Activated CD4-positive, CD25-positive, alpha-beta regulatory T cell treated with anti-CD3 and anti-CD28 coated beads, Interleukin-2, amount 50 U/mL, for 72 hours (primary cell): ENCODE measurements at regions not wholly inside any gene's neighbourhood (a gene's known extent, or its start where the extent isn't known, plus 50 kb on each side); places are given as distances from the start of the nearest gene placed in this dataset.

Source experiments
- DNase-seq: peaks from one replicate; pipeline ENCODE4 v3.0.0; 2021

GRCh38 chr1:38277646-38278045 is 231.1 kb upstream of the POU3F1 start:
- no peak for DNase-seq

- no peak for DNase-seq
Measured at GRCh38 chr1:38275960-38276359, 229.4 kb upstream of the POU3F1 start.

- DNase-seq, result no peak
Measured at GRCh38 chr1:38274974-38275373, 228.4 kb upstream of the POU3F1 start.

DNA sequence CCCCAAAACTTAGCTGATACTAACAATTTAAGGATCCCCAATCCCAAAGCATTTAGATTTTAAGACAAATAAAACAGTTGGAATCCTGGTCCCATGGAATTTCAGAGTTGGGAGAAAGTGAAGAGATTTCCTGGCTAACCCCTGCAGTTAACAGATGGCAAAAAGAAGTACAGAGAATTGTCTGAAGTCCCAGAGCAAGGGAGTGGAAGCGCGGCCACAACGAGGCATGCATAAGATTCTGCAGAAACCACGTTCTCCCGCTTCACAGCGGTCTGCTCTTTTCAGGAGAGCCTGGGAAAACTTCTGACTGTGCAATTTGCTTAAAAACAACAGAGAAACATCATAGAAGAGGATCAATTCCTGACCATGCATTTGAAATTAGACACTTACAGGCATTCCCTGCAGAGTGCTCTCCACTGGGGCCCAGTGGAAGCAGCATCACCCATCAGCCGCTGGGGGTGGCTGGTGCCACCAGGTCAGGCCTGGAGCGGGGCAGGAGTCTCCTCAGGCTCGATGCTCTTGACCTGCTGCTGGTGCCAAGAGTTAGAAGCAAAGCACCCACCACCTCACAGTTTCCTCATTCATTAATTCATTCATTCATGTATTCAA is 226.7 kb upstream of the POU3F1 start:
- no peak for DNase-seq

- DNase-seq, result no peak
Measured at GRCh38 chr1:38272515-38272914, 225.9 kb upstream of the POU3F1 start.

DNA sequence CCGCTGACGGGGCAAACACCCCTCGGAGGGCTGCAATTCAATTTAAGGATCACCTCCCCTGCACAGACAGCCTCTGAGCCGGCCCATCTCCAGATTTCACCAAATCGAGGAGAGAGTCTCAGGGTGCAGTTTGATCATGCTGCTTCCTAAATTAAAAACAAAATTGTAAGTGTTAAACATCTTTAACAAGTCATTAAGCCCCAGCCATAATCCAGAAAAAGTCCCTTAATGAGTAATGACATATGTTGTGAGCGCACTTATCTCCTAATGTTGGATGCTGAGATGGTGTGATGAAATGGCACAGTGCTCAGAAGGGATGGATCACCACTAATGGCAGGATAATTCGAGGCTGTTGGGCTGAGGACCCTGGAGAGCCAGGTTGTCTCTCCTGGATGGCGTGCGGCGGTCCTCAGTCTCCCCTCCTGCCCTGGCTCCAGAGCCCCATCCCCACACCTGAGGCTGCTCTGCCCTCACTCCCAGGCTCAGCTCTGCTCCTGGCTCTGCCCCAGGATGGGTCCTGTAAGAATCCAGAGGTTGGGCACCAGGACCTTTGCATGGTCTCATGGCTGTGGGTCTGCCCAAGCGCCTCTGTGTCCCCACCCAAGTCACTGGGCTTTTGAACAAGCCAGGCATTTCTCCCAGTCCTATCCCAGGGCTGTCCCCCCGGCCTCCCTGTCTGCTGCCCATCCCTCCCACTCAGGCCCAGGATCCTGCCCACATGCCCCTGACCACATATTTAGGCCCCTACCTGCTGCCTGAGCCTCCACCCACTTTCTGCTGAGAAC is 224.4 kb upstream of the POU3F1 start:
- DNase-seq, result no peak

DNA sequence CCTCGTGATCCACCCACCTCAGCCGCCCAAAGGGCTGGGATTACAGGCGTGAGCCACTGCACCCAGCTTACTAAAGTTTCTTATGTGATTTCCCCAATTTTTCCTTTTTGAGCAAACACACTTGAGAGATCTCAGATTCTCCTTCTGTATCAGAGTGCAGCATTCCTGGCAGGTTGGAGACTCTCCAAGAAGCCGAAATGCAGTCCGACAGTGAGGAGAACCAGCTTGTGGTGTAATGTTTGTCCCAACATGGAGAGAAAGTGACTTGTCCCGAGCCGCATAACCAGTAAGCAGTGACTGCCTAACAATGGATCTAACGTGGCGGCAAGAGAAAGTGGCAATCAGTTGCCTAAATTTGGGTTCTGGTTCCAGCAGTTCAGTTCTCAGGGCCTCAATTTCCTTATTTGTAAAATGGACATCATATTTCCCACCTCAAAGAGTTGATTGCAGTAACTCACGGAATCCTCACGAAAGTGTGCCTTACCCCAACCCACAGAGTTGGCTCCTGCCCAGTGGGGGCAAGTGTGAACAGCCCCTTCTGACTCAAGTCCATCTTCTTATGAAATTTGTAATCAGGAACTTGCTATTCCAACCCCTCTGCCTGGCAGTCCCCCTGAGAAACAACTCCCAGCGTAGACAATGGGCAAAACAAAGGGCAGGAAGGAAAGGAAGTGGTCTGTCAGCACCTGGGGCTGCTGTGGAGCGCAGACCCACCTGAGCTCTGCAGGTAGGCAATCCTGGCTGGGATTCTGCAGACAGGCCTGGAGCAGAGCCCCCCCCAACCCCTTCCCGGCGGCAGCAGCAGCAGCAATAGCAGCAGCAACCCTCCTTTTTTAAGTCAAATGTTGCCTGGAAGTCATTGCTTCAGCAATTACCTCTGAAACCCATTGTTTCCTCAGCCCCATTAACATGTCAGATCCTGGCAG is 223.6 kb upstream of the POU3F1 start:
- no peak for DNase-seq

- no peak for DNase-seq
Measured at GRCh38 chr1:38268226-38268625, 221.6 kb upstream of the POU3F1 start.

DNA sequence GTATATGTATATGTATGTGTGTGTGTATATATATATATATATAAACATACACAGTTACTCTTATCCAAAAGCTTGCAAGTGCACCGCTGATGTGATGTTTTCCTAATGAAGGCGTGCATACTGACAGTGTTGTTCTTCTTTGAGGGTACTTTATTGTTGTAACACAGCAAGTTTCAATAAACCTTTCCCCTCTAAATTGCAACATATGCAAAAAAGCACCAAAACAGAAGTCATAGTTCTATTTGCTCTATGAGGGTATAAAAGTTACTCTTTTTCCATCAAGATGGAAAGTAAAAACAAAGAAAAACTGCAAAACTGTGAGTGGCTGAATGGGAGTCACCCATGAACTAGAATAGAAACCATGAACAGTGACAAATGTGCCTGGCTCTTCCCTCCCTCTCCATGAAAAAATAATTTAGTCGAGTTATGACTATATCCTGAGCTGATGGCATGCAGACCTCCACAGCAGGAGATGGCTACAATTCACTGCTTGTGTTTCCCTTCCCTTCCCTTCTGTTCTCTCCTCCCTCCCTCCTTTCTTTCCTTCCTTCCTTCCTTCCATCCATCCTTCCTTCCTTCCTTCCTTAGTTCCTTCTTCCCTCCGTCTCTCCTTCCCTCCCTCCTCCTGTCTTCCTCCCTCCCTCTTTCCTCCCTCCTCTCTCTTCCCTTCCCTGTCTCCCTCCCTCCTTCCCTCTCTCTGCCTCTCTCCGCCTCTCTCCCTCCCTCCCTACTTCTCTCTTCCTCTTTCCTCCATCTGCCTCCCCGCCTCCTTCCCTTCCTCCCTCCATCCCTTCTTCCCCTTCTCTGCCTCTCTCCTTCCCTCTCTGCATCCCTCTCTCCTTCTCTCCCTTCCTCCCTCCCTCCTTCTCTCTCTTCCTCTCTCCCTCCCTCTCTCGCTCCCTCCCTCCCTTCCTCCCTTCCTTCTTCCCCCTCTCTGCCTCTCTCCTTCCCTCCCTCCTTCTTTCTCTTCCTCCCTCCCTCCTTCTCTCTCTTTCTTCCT is 220.7 kb upstream of the POU3F1 start:
- no peak for DNase-seq

- DNase-seq, result no peak
Measured at GRCh38 chr1:38266197-38266520, 219.6 kb upstream of the POU3F1 start.

DNA sequence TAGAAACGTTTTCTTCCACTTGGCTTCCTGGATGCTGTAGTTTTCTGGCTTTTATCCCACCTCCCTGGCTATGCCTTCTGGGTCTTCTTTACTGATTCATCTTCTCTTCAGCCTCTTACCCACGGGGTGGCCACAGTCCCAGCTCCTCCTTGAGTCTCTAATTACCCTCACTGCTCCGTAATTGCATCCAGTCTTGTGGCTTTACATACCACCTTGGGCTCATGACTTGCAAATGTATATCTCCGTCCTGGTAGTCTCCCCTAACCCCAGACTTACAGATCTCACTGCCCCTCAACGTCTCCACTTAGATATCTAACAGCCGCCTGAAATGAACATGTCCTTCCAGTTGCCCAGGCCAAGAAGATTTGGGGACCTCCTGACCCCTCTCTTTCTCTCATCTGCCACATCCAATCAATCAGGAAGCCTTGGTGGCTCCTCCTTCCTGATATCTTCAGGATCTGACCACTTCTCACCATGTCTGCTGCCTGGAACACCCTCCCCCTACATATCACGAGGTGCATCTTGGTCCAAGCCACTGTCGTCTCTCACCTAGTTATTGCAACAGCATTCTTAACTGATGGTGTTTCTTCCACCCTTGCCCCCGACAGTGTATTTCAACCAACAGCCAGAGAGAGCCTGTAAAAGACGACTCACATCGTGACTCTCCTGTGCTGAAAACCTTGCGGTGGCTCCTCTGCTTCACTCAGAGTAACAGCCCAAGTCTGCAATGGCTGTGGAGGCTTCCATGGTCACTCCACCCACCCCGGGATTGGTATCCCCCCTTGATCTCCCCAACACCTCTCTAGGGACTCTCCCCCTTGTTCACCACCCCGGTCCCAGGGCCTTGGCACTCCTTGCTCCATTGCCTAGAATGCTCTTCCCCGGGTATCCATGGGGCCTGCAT is 219.0 kb upstream of the POU3F1 start:
- DNase-seq, result no peak

DNA sequence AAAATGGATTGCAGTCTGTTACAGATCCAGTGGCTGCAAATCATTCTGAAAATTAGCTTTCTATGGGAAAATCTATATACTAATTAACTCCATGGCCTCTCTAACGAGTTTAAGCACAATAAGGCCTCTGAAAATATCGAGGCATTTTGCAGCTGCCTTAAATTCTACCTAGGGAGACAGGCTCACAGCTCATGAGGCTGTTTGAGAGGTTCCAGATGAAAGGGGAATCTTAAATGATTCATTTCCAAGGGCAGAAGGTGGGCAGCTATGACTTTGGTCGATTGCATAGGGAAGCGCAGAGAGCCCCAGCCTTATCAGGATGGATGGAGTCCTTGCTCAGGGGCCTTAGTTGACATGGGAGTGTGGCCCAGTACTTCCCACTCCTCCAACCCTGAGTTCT is 216.8 kb upstream of the POU3F1 start:
- no peak for DNase-seq

DNA sequence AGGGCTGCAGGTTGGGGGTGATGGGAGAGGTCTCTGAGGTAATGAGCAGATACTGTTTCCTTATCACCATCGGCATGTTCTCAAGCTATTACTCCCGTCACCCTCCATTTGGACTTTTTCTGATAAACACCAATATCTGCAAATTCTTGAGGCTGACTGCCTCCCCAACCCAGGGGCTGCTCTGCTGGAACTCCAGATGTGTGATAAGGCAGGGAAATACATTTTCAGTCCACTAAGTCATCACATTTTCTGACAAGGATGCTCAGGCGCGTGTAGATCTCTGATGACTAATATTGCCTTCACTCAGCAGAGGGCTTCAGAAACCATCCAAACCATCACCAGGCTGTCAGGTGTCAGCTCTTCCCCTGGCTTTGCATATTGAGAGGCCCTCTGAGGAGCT is 215.0 kb upstream of the POU3F1 start:
- no peak for DNase-seq

DNA sequence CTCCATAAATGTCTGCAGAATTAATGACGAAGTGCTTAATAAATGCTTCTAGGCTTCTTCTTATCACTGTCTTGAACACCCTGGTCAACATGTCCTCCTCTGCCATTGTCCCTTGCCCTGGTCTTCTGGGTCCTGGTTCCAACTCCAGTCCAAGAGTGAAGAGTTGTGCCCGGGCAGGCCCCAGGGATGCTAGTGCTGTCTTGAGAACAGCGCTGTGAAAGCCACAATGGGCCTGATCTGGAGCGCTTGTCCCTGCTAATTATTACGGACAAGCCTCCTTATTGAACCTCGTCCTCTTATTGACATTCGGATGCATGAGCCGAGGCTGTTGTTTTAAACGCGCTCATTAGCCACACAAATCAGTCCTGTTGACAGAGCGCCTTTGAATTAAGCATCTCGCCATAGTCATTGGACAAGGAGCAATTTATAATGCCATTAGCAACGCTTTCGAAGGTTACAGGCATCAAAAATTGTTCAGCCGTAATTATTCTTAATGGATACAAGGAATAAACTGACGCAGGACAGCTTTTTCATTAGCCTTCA is 211.6 kb upstream of the POU3F1 start:
- no peak for DNase-seq

- DNase-seq, result no peak
Measured at GRCh38 chr1:38257374-38257773, 210.8 kb upstream of the POU3F1 start.

DNA sequence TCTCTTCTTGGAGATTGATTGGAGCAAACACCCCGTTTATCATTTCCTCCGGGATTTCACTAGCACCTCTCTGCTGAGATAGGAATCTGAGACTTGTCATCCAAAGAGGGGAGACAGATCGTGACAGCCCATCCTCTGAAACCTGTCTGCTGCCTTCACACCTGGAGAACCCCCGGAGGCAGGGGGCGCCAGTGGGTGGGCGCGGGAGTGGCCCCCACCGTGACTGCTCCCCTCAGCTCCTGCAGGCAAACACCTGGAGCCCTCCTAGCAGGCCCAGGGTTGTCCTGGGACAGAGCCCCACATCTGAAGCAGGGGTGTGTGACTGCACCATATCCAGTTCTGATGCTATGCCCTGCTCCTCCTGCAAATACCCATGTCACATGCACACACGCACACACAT is 209.5 kb upstream of the POU3F1 start:
- no peak for DNase-seq

GRCh38 chr1:38253314-38253713 is 206.7 kb upstream of the POU3F1 start:
- DNase-seq, result no peak

- DNase-seq, result no peak
Measured at GRCh38 chr1:38250356-38250755, 203.8 kb upstream of the POU3F1 start.

- DNase-seq, result no peak
Measured at GRCh38 chr1:38249001-38249400, 202.4 kb upstream of the POU3F1 start.

DNA sequence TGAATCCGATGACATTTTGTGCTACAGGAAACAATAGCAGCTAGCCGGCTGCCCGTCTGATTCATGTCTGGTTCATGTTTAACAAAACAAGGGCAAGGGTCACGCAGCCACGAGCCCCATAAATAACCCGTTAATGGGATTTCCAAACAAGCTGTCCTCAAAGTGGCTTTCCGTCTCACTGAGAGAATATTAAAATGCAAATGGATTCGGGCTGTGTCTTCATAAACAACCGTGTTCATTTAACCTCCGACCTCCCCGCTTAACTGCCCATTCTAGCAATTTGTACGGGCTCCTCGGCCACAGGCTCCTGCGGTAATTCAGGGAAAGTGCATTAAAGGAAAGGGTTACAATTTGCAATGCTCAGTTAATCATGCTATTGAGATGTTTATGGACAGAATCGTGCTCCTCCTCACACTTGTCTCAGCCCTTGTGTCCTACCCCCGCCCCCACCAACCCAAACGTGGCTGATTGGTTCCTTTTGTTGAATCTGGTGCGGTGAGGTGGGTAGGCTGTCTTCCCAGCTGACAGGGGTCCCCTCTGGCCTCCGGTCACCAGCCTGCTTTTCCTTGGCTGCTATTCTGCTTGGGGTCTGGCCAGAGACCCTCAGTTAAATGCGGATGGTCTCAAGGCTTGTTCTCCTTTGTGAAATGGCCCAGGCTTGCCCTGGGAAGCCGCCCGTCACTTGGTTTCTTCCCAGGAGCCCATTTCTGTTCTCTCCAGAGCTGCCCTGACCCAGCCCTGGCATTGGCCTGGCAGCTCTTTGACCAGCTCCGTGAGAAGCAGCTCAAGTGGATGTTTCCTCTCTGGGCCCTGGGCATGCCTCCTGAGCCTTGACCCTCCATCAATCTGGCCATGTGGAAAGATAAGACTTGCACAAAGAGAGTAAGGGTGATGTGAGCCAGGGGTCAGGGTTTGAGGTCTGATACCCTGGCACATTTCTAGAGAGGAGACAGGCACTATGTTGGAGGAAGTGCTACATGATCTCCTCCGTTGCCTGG is 200.7 kb upstream of the POU3F1 start:
- DNase-seq, result no peak
